ENCODE measurements at regions not wholly inside any gene's neighbourhood (a gene's known extent, or its start where the extent isn't known, plus 50 kb on each side); places are given as distances from the start of the nearest gene placed in this dataset.

DNA sequence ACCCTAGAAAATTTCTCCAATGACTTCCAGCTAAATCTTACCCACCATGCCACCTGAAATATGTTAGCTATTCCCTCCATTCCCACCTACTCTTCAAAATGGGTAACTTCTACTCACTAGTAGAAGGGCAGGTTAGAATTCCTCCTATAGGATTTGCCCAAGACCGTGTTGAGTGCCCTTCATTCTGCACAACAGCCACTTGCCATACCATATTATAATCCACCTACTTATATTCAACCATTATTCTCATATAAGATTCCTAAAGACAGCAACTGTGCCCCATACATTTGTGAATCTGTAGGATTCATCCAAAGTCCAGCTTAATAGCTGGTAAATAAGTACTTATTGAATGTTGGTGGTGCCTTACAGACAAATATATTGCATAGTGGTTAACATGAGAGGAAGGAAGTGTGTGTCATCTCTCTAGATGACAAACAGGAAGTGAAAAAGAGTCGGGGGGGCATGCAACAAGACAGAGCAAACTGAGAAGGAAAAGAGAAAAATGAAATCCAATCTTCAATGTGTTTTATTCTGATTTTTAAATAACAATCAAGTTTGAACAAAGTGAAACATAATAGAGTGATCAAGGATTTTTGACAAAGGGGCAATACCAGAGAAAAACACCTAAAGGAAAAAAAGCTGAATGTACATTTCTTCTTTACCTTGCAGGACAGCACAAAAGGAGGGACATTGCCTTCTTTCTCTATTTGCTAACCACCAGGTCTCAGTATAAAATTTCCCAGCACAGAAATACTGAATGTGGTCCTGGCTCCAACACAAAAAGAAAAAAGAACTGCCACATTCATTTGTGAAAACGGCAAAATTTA lies 389.3 kb upstream of the USP15 start:
- H3K27ac ChIP-seq (ENCODE audit: low read depth in 1 of 2, low read length in 2 of 2) = no peak overlapping the region
- no peak overlapping the region for H3K4me3 ChIP-seq (ENCODE audit: low read depth in 1 of 3, low read length in 3 of 3)
- TF ChIP-seq CTCF (IDR thresholded peaks at IDR 0.05; ENCODE audit: low read depth, low read length, missing input control) (no peak), SP1 (IDR thresholded peaks at IDR 0.05) (no peak)
- H3K9me3 ChIP-seq (ENCODE audit: control insufficient read depth in 4 of 4, low read length in 3 of 4) = no peaks in the 10 kb centered on the region
- 72% methylated on average over 3 of the region's 3 CpGs for WGBS
- no peak overlapping the region for H3K9ac ChIP-seq (ENCODE audit: low read depth in 1 of 2, low read length in 2 of 2)
- no peaks in the 10 kb centered on the region for H3K36me3 ChIP-seq (ENCODE audit: control insufficient read depth in 4 of 4, insufficient read depth in 3 of 4, low read depth in 1 of 4, low read length in 3 of 4)
- no peak for DNase-seq (ENCODE audit: low spot score)
- H3K27me3 ChIP-seq (ENCODE audit: control insufficient read depth in 4 of 4, insufficient read depth in 4 of 4, low read length in 3 of 4) = no peaks in the 10 kb centered on the region
- no peaks in the 10 kb centered on the region for H3K4me1 ChIP-seq (ENCODE audit: control insufficient read depth in 4 of 4, insufficient read depth in 4 of 4, low read length in 3 of 4)

DNA sequence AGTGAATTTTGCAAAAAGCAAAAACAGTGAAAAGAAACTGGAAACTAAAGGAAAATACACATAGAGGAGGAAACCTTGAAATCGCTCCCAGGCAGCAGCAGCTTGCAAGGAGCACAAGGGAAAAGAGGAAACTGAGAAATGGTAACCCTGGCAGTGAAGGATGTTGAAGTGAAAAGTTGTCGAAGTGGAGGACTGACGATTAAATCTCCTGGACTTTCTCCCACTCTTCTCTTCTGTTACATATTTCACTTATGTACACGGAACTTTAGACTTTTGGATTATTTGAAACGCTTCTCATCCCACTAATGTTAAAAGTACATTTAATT lies 388.8 kb upstream of the USP15 start:
- H3K4me1 ChIP-seq (ENCODE audit: control insufficient read depth in 4 of 4, insufficient read depth in 4 of 4, low read length in 3 of 4) = no peaks in the 10 kb centered on the region
- no peak overlapping the region for H3K4me3 ChIP-seq (ENCODE audit: low read depth in 1 of 3, low read length in 3 of 3)
- DNase-seq (ENCODE audit: low spot score) = no peak
- H3K36me3 ChIP-seq (ENCODE audit: control insufficient read depth in 4 of 4, insufficient read depth in 3 of 4, low read depth in 1 of 4, low read length in 3 of 4) = no peaks in the 10 kb centered on the region
- no peaks in the 10 kb centered on the region for H3K27me3 ChIP-seq (ENCODE audit: control insufficient read depth in 4 of 4, insufficient read depth in 4 of 4, low read length in 3 of 4)
- TF ChIP-seq RXRA (IDR thresholded peaks at IDR 0.05) (no peak), EGR1 (IDR thresholded peaks at IDR 0.05; ENCODE audit: low read depth in 2 of 2) (no peak), HNF4G (IDR thresholded peaks at IDR 0.05) (no peak), RAD21 (IDR thresholded peaks at IDR 0.05) (no peak), ZBTB33 (IDR thresholded peaks at IDR 0.05) (no peak), SP1 (IDR thresholded peaks at IDR 0.05) (no peak), ATF3 (IDR thresholded peaks at IDR 0.05) (no peak), FOXA2 (IDR thresholded peaks at IDR 0.05) (no peak), GABPA (IDR thresholded peaks at IDR 0.05 in 1 of 2, conservative IDR thresholded peaks at IDR 0.05 in 1 of 2) (no peak)
- TF ChIP-seq, protein P1, sequence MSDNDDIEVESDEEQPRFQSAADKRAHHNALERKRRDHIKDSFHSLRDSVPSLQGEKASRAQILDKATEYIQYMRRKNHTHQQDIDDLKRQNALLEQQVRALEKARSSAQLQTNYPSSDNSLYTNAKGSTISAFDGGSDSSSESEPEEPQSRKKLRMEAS (IDR thresholded peaks at IDR 0.05) = no peak
- no peak overlapping the region for H3K27ac ChIP-seq (ENCODE audit: low read depth in 1 of 2, low read length in 2 of 2)
- H3K9me3 ChIP-seq (ENCODE audit: control insufficient read depth in 4 of 4, low read length in 3 of 4) = no peaks in the 10 kb centered on the region
- H3K9ac ChIP-seq (ENCODE audit: low read depth in 1 of 2, low read length in 2 of 2) = no peak overlapping the region
- WGBS = 68% methylated on average over 5 of the region's 5 CpGs

- 92% methylated on average over 9 of the region's 9 CpGs for WGBS
- Histone ChIP-seq H3K4me1 (ENCODE audit: control insufficient read depth in 4 of 4, insufficient read depth in 4 of 4, low read length in 3 of 4) (no peaks in the 10 kb centered on the region), H3K4me3 (ENCODE audit: low read depth in 1 of 3, low read length in 3 of 3) (no peak overlapping the region), H3K36me3 (ENCODE audit: control insufficient read depth in 4 of 4, insufficient read depth in 3 of 4, low read depth in 1 of 4, low read length in 3 of 4) (no peaks in the 10 kb centered on the region), H3K9me3 (ENCODE audit: control insufficient read depth in 4 of 4, low read length in 3 of 4) (no peaks in the 10 kb centered on the region), H3K9ac (ENCODE audit: low read depth in 1 of 2, low read length in 2 of 2) (no peak overlapping the region), H3K27me3 (ENCODE audit: control insufficient read depth in 4 of 4, insufficient read depth in 4 of 4, low read length in 3 of 4) (no peaks in the 10 kb centered on the region), H3K27ac (ENCODE audit: low read depth in 1 of 2, low read length in 2 of 2) (no peak overlapping the region)
- DNase-seq (ENCODE audit: low spot score) = no peak
- no peak for TF ChIP-seq HNF4G (IDR thresholded peaks at IDR 0.05)
- TF ChIP-seq JUND (IDR thresholded peaks at IDR 0.05) = no peak
- TF ChIP-seq GABPA (IDR thresholded peaks at IDR 0.05 in 1 of 2, conservative IDR thresholded peaks at IDR 0.05 in 1 of 2) = no peak
- TF ChIP-seq RXRA (IDR thresholded peaks at IDR 0.05) = no peak
- no peak for TF ChIP-seq FOXA2 (IDR thresholded peaks at IDR 0.05)
- TF ChIP-seq NR2F2 (IDR thresholded peaks at IDR 0.05) = no peak
- no peak for TF ChIP-seq YY1 (IDR thresholded peaks at IDR 0.05)
- TF ChIP-seq SP1 (IDR thresholded peaks at IDR 0.05) = no peak
- no peak for TF ChIP-seq HNF4A (conservative IDR thresholded peaks at IDR 0.05)
- TF ChIP-seq, protein P1 (IDR thresholded peaks at IDR 0.05) = no peak
- no peak for TF ChIP-seq REST (IDR thresholded peaks at IDR 0.05)
- TF ChIP-seq EGR1 (IDR thresholded peaks at IDR 0.05; ENCODE audit: low read depth in 2 of 2) = no peak
- TF ChIP-seq CTCF (IDR thresholded peaks at IDR 0.05; ENCODE audit: low read depth, low read length, missing input control) = no peak
Observed at GRCh38 chr12:61879229-61879628, 381.0 kb upstream of the USP15 start.
